ENCODE measurements at regions not wholly inside any gene's neighbourhood (a gene's known extent, or its start where the extent isn't known, plus 50 kb on each side); places are given as distances from the start of the nearest gene placed in this dataset.

- DNase-seq (no peak), ATAC-seq (ENCODE audit: poor library complexity) (no peak)
- ChIA-PET POLR2A (no interaction called here), CTCF (no interaction called here)
- Mint-ChIP-seq H3K27me3 (no peaks in the 10 kb centered on the region), H3K9me3 (no peaks in the 10 kb centered on the region), H3K4me1 (ENCODE audit: low read depth) (no peaks in the 10 kb centered on the region), H3K36me3 (ENCODE audit: low read depth) (no peaks in the 10 kb centered on the region), H3K27ac (no peak overlapping the region), H3K4me3 (no peak overlapping the region)
- intact Hi-C loops (cut with DNase I, micrococcal nuclease) = no loop called here
- Histone ChIP-seq H3K9me3 (ENCODE audit: control insufficient read depth in 1 of 2, insufficient read depth in 1 of 2, low read length in 2 of 2) (no peaks in the 10 kb centered on the region), H3K27ac (ENCODE audit: low read depth in 1 of 2, low read length in 2 of 2) (no peak overlapping the region), H3K36me3 (ENCODE audit: insufficient read depth, low read length) (no peaks in the 10 kb centered on the region), H3K4me1 (ENCODE audit: insufficient read depth, low read length) (no peaks in the 10 kb centered on the region), H3K4me3 (ENCODE audit: low read length) (no peak overlapping the region), H3K27me3 (ENCODE audit: control insufficient read depth in 1 of 2, insufficient read depth in 2 of 2, low read length in 2 of 2) (no peaks in the 10 kb centered on the region)
- no peak for TF ChIP-seq CTCF (IDR thresholded peaks at IDR 0.05)
Observed at GRCh38 chr3:8201886-8202285, 299.7 kb upstream of the LMCD1 start.

GRCh38 chr3:8204331-8204730 lies 297.3 kb upstream of the LMCD1 start:
- no peaks in the 10 kb centered on the region for H3K36me3 ChIP-seq (ENCODE audit: insufficient read depth, low read length)
- intact Hi-C loops (cut with DNase I, micrococcal nuclease) = no loop called here
- no peak overlapping the region for H3K4me3 ChIP-seq (ENCODE audit: low read length)
- Mint-ChIP-seq H3K4me3 (no peak overlapping the region), H3K27ac (no peak overlapping the region), H3K4me1 (ENCODE audit: low read depth) (no peaks in the 10 kb centered on the region), H3K27me3 (peaks cover 4% of the 10 kb centered on the region), H3K36me3 (ENCODE audit: low read depth) (no peaks in the 10 kb centered on the region), H3K9me3 (no peaks in the 10 kb centered on the region)
- no peak overlapping the region for H3K27ac ChIP-seq (ENCODE audit: low read depth in 1 of 2, low read length in 2 of 2)
- no peak for TF ChIP-seq CTCF (IDR thresholded peaks at IDR 0.05)
- ATAC-seq (ENCODE audit: poor library complexity) = no peak
- ChIA-PET POLR2A (no interaction called here), CTCF (no interaction called here)
- no peak for DNase-seq
- H3K27me3 ChIP-seq (ENCODE audit: control insufficient read depth in 1 of 2, insufficient read depth in 2 of 2, low read length in 2 of 2) = no peaks in the 10 kb centered on the region
- H3K4me1 ChIP-seq (ENCODE audit: insufficient read depth, low read length) = no peaks in the 10 kb centered on the region
- H3K9me3 ChIP-seq (ENCODE audit: control insufficient read depth in 1 of 2, insufficient read depth in 1 of 2, low read length in 2 of 2) = no peaks in the 10 kb centered on the region

GRCh38 chr3:8204853-8205650 lies 296.6 kb upstream of the LMCD1 start:
- no peak overlapping the region for H3K4me3 ChIP-seq (ENCODE audit: low read length)
- no peak overlapping the region for H3K27ac Mint-ChIP-seq
- H3K36me3 ChIP-seq (ENCODE audit: insufficient read depth, low read length) = no peaks in the 10 kb centered on the region
- peaks cover 4% of the 10 kb centered on the region for H3K27me3 Mint-ChIP-seq
- intact Hi-C loops (cut with DNase I, micrococcal nuclease) = no loop called here
- H3K4me1 Mint-ChIP-seq (ENCODE audit: low read depth) = no peaks in the 10 kb centered on the region
- DNase-seq (no peak), ATAC-seq (ENCODE audit: poor library complexity) (no peak)
- H3K9me3 ChIP-seq (ENCODE audit: control insufficient read depth in 1 of 2, insufficient read depth in 1 of 2, low read length in 2 of 2) = no peaks in the 10 kb centered on the region
- no peaks in the 10 kb centered on the region for H3K27me3 ChIP-seq (ENCODE audit: control insufficient read depth in 1 of 2, insufficient read depth in 2 of 2, low read length in 2 of 2)
- no peaks in the 10 kb centered on the region for H3K36me3 Mint-ChIP-seq (ENCODE audit: low read depth)
- H3K4me1 ChIP-seq (ENCODE audit: insufficient read depth, low read length) = no peaks in the 10 kb centered on the region
- ChIA-PET CTCF (no interaction called here), POLR2A (no interaction called here)
- no peak overlapping the region for H3K4me3 Mint-ChIP-seq
- H3K9me3 Mint-ChIP-seq = no peaks in the 10 kb centered on the region
- TF ChIP-seq CTCF (IDR thresholded peaks at IDR 0.05) = no peak
- no peak overlapping the region for H3K27ac ChIP-seq (ENCODE audit: low read depth in 1 of 2, low read length in 2 of 2)

All from CD4-positive, alpha-beta T cell (primary cell).